CD4-positive, alpha-beta T cell treated with Interleukin-15 for 4 hours (primary cell): ENCODE measurements at regions not wholly inside any gene's neighbourhood (a gene's known extent, or its start where the extent isn't known, plus 50 kb on each side); places are given as distances from the start of the nearest gene placed in this dataset.
"Not testable (repeated sequence)": the region's sequence is repeated elsewhere in the genome, so short reads cannot be mapped to it uniquely, and the experiment has no call there.

ENCODE experiments used
- DNase-seq: peaks from one replicate; pipeline ENCODE4 v3.0.0-alpha.2; 2020; ENCODE audit warnings: low spot score

DNA sequence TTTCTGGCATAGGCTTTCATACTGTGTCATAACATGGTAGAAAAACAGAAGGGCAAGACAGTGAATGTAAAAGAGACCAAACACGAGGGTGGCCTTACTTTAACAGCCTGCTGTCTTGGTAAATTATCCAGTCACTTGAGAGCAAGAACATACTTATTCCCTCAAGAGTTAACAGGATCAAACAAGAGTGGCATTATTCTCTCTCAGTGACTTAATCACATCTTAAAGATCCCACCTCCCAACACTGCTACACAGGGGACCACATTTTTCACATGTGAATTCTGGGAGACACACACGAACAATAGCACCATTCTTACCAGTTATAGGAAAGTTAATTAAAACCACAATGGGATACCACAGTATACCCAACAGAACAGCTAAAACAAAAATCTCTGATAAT is 898.0 kb upstream of the C9orf72 start:
- DNase-seq = no peak

DNA sequence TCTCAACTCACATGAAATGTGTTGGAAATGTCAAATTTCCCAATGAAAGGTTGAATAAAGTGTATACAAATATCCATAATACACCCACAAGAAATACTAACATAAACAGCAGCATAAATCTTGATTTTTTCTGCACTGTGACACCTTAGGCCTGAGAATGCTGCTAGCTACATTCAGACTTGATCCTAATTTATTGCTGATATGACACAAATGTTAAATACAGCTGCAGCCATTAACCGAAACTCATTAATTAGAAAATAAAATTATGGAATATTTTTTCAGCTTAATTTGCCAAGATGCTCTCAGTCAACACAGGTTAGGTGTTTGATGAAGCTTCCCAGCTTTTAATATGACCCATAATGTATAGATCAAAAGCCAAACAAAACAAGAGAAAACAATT is 914.3 kb upstream of the C9orf72 start:
- no peak for DNase-seq

DNA sequence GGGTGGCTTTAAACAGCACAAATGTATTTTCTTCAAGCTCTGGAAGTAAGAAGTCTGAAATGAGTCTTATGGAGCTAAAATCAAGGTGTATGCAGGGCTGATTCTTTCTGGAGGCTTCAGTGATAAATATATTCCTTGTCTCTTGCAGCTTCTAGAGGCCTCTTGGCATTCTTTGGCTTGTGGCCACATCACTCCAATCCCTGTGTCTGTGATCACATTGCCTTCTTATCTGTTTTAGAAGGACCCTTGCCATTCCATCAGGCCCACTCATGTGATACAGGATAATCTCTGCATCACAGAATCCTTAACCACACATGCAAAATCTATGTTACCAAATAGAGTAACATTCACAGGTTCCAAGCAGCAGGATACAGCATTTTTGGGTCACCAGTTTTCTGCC is 917.8 kb upstream of the C9orf72 start:
- DNase-seq = no peak

DNA sequence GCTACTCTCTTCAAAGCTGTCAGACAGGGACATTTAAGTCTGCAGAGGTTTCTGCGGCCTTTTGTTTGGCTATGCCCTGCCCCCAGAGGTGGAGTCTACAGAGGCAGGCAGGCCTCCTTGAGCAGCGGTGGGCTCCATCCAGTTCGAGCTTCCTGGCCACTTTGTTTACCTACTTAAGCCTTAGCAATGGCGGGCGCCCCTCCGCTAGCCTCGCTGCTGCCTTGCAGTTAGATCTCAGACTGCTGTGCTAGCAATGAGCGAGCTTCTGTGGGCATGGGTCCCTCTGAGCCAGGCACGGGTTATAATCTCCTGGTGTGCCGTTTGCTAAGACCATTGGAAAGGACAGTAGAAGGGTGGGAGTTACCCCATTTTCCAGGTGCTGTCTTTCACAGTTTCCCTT is 924.9 kb upstream of the C9orf72 start:
- not testable (repeated sequence) for DNase-seq

DNA sequence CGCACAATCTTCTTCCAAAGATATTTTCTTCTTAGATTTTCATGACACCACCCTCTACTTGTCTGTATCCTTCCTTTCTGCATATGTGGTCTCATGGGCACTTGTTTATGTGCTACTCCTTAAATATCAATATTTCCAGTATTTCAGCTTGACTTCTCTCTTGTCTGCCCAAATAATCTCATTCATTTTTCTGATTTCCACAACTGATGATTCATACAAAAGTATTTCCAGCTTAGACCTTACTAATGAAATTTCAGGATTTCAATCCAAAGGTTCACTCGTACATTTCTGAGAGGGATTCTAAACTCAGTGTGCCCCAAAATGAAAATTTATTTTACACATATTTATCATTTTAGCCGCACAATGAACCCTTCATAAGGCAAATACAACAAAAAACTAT is 928.9 kb upstream of the C9orf72 start:
- DNase-seq = no peak

DNA sequence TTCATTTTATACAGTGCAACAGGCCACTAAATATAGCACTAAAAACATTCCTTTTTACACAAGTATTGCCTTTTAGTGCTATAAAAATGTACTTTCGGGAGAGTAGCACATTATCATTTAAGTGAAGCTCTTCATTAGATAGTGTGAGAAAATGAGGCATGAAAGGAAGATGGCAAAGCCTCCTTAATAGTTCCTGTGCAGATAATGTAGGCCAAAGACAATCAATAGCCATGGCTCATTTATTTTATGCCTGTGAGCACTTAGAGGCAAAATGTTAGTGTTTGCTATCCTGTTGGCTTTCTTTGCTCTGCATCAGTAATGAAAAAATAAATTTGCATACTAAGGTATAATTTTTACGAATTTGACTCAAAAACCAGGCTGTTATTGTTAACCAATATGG is 929.5 kb upstream of the C9orf72 start:
- DNase-seq = no peak

DNA sequence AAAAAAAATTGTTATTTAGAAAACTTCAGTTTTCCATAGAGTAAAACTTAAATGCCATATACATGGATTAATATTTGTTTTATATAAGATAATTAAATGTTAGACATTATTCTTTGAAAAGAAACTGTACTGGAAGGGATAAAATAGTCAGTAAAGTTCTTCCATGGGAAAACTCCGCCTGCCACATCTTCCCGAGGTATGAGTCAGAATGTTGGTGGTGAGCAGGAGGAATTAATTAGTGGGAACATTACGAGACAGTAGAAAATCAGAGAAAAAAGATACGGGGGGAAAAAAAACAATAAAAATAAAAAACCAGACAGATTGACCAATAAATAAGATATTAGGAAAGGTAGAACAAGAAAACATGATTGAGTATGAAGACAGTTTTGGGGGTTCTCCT is 930.3 kb upstream of the C9orf72 start:
- DNase-seq = no peak

DNA sequence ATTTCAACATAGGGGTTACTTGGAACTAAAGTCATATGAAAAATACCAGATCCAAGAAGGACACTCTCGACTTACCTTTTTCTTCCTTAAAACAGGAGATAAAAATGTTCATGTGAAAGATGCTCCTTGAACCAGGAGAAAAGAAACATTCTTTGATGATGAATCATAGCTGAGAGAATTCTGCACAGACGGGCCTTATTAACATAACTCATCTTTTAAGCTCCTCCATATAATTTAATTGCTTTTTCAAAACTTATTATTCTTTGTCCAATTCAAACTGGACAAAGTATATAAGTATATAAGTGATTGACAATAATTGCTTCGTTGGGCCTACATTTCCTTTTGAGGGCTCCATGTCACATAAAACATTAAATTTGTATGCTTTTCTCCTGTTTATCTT is 945.2 kb upstream of the C9orf72 start:
- no peak for DNase-seq

DNA sequence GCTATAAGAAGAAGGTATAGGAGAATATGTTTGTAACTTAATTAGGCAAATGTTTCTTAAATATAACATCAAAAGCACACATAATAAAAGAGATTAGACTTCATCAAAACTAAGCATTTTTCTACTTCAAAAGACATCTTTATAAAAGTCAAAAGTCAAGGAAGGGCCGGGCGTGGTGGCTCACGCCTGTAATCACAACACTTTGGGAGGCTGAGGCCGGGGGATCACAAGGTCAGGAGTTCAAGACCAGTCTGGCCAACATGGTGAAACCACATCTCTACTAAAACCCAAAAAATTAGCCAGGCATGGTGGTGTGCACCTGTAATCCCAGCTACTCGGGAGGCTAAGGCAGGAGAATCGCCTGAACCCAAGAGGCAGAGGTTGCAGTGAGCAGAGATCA is 951.0 kb upstream of the C9orf72 start:
- DNase-seq = not testable (repeated sequence)

DNA sequence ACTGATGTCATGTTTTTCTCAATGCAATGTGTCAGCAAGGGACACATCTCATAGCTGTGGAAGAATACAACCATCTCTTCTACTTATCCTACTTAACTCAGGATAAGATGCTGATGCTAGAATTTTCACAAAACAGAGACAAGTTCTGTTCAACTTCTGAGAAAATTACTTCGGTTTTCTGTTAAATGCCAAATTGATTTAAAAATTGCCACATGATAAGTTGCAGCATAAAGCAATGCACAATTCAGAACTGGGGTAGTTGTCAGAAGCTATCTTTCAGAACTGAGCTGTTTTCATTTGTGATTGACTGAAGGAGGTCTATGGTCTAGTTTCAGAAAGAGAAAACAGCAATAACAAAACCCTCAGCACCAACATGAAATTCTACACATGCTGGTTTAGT is 954.8 kb upstream of the C9orf72 start:
- DNase-seq = no peak

DNA sequence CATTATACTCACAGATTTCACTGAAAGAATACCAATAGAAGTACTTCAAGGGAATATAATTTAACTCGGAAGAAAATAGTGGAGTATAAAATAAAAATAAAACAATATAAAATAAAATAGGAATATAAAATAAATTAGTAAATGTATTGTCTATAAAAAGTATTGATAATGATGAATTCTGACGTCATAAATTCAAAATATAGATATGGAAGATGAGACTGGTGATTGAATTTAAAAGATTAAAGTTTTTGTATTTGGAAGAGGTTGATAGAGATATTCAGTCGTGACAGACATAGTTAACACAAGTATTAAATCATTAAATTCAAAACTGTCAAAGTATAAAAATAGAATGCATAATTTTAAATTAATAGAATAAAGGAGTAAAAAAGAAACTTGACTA is 964.9 kb upstream of the C9orf72 start:
- no peak for DNase-seq

DNA sequence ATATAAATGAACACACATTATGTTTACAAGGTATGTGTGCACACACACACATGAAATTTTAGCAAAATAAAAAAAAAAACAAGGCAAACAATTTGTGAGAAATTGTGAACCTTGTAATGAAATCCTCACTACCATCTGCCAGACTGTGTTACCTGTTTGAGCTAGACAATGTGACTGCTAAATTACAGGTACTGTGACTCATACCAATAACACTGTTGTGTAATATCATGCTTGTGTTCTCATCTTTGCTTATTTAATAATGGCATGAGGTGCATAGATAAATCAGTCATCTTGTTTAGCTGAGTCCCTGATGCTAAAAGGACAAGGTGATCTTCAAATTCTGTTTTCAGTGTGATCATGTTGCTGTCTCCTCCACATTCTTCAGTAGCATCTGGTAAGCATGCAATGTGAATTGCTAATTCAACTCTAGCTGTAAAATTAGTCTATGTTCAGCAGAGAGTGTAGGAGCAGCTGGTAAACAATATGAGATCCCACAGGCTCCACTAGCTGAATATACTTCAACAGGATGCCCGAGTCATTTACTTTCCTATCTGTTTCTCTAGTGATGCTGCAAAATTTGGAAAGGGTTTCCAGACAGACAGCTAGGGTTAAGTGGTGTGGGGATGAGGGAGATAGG is 966.3 kb upstream of the C9orf72 start:
- no peak for DNase-seq

DNA sequence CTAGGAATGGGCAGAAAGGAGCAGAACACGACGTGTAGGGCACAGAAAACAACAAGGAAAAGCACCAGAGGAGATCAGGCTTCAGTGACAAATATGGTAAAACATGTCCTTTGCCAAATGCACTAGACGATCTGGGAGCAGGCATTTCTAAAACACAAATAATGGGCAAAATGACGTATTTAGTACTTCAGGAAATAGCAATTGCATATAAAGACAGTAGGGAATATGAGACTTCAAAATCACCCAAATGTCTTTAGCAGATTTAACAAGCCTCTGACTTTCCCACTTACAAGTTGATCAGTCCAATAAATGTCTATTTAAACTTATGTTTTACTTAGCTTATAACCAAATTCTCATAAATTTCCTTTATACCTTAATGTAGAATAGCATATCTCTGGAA is 969.6 kb upstream of the C9orf72 start:
- no peak for DNase-seq

DNA sequence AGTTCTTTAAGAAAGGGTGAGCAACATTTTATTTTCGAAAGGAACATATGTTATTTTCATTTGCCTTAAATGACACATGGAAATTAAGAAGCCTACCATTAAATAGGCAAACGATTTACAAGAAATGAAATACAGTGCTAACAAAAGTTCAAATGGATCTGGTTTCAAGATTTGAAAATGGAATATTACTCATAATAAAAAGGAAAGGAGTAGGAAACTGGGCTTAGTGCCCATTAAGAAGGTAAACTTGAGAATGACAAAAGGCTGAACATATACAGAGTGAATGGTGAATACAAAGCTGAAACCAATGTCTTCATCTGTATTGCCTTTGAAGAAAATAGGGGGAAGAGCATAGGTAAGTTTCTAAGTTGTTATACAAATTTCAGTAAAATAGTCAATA is 974.2 kb upstream of the C9orf72 start:
- DNase-seq = no peak

DNA sequence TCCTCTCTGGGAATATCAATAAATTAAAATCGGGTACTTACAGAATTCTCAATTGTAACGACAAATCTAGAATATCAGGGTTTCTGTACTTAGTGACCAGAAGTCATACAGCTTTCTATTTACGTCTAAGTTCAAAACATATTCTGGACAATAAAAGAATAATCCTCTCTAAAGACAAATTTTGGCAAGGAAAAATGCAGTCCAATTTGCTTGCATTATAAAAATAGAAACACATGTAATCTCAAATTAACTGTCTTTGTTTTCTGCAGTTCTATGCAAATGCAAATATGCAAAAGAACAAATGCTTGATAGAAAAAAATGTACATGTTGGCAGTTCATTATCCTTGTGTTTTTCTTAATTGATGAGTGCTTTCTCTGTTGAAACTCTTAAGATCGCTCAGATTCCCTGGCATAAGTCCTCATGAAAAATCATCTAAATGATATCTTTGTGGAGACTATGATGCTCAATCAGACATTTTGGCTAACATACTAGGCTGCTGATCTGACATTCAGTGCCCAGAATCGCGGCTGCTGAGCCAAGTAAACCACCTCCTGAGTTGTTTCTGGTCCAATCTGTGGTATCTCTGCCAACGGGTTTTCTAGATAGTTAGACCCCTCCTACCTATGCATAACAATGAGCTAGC is 990.1 kb upstream of the C9orf72 start:
- no peak for DNase-seq

DNA sequence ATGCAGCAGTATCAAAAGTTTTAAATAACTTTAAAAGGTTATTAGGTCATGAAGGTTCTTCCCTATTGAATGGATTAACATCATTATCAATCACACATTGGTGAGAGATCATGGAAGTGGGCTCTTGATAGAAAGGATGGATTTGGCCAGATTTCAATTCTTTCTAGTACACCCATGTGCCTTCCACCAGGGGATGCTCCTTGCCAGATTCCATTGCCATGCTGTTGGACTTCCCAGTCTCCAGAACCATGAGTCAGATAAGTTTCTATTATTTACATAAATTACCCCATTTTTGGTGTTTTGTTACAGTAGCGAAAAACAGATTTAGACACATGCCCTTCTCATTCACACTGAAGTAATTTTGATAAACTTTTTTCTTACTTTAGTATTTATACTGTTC is 1010.6 kb upstream of the C9orf72 start:
- no peak for DNase-seq

DNA sequence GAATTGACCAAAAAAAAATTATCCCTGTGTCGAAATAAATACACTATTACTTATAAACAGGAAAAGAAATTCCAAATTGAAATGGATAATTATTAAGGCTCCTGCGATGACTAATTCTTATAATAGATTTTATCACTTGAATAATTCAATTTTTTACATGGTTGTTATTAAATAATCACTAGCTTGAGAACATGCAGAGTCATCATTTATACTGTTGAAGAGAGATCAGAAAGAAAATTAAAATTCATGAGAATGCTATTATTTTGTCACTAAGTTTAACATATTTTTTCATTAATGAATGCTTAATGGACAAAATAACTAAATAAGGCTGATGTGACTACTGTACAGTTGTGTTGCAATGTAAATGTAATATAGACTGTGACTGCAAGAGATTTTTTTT is 1011.3 kb upstream of the C9orf72 start:
- DNase-seq = no peak

DNA sequence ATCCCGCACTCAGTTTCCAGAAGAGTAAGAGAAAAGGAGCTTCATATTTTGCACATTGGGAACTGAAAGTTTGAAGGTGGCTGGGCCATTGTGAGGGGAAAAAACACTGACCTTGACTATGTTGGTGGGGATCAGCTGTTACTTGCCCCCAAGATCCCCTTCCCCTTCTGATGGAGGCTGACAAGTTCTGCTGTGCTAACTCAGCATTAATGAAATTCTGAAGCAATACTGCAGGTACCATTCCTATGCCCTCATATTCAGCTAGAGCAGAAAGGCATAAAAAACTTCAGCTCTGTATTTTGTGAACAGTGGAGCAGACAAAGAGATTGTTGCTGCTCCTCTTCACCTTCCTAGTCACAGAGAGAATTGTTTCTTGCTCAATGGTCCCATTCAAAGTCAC is 1013.8 kb upstream of the C9orf72 start:
- DNase-seq = no peak

DNA sequence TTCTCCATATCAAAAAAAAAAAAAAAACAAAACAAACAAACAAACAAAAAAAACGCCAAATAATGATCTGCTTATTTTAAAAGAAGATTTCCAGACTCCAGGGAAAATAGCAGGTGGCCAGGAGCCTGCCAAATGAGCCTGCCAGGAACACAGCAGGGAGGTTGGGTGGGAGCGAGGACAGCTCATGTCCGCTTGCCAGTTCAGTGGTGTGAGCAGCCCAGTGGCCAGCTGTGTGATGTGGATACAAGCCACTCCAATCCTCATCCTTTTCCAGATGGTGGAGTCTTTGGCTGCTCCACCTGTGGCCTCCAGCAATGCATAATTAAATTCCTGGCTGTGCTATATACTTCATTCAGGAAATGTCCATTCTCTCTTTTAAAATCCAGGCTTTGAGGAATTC is 1025.1 kb upstream of the C9orf72 start:
- no peak for DNase-seq

DNA sequence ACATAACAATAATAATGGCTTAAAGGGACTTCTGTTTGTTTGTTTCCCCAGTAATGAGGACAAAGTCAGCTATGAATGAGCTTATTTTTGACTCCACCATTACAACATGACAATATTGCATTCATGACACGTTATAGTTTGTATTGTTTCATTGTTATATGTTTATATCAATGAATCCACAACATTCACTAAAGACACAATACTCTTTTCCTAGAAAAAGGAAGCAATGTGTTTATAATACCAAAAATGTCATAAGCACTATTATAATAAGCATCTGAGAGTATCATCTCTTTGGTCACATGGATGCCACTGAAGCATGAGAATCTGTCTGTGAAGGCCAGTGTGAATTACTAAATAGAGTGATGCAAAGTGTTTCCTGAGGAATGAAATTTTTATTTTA is 1026.9 kb upstream of the C9orf72 start:
- DNase-seq = no peak

DNA sequence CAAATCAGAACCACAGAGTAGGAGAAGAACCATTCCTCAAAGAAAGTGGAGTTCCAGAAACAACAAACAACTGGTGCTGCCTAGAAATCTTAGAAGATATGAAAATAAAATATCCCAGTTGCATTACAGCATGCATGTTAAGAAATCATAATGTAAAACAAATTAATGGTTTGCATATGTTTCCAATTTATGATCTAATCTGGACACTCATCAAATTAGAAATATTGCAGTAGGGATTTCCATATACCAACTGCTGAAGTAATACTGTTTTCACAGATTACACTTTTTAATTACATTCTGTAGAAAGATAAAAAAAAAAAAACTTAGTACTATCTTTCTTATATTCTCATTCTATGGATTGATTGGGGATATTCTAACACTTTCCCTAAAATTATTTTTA is 1034.6 kb upstream of the C9orf72 start:
- DNase-seq = no peak

DNA sequence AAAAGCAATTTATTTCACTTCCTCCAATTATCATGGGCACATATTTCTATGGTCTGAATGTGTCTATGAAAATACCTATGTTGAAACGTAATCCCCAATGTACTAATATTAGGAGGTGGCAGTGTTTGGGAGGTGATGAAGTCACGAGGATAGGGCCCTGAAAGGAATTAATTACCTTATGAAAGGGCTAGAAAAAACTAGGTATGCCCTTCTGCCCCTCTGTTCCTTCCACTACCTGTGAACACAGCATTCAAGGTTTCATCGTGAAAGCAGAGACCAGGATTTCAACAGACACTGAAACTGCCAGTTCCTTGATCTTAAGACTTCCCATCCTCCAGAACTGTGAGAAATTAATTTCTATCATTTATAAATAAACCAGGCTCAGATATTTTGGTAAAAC is 1037.1 kb upstream of the C9orf72 start:
- no peak for DNase-seq

DNA sequence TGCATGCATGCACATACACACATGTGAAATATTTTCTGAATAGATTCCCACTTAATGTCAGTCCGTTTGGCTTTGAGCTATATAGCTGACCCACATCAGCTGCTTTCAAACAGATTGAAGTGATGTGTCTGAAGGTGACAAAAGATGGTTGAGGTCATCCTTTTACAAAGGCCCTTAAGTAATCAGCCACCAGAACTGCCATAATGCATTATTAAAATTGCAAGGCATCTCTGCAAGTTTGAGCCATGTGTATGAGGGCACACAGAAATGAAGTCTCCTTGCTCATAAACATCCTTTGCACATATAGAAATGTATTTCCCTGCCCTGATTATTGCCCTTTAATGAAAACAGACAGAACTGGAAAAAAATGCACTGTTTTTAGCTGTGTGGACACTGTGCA is 1043.0 kb upstream of the C9orf72 start:
- DNase-seq = no peak

DNA sequence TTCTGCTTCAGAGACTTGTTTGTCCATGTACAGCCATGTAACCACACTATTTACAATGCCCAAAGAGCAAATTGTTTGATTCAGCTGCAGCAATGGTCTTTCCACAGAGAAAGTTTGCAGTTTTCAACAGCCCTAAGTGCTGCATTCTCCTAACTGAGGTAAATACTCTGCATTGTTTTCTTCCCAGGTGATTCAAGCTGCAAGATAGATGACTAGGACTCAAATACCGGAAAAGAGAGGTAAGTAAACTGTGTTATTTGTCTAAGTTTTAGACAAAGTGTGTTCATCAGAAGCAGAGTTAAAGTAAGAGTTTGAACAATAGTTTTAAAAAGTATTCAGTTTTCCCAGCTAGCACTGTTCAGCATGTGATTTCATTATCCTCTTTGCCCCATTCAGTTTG is 1046.7 kb upstream of the C9orf72 start:
- no peak for DNase-seq
